KMS-11 (cell line): ENCODE measurements at regions not wholly inside any gene's neighbourhood (a gene's known extent, or its start where the extent isn't known, plus 50 kb on each side); places are given as distances from the start of the nearest gene placed in this dataset.

Experiments used
- H2AFZ ChIP-seq: fragments of 200-600 bp; sonication (generic); 2 replicates; pipeline ENCODE4 v1.6.1; 2016; ENCODE audit warnings: antibody characterized with exemption, mixed run types, low read depth
- H3K27ac ChIP-seq: fragments of 200-600 bp; sonication (generic); 2 replicates; pipeline ENCODE4 v1.6.1; 2016; ENCODE audit warnings: mild to moderate bottlenecking, mixed run types
- H3K27me3 ChIP-seq: fragments of 200-600 bp; sonication (generic); 2 replicates; pipeline ENCODE4 v1.6.1; 2017; ENCODE audit warnings: mild to moderate bottlenecking, low read depth, mixed run types, moderate library complexity; ENCODE audit not compliant: insufficient read depth
- H3K36me3 ChIP-seq: fragments of 200-600 bp; sonication (generic); 2 replicates; pipeline ENCODE4 v1.6.1; 2017; ENCODE audit warnings: mild to moderate bottlenecking, mixed run types; ENCODE audit not compliant: insufficient read depth
- H3K4me1 ChIP-seq: fragments of 200-600 bp; sonication (generic); 2 replicates; pipeline ENCODE4 v1.6.1; 2016; ENCODE audit warnings: mild to moderate bottlenecking, low read depth, mixed run types; ENCODE audit not compliant: poor library complexity, severe bottlenecking
- H3K4me2 ChIP-seq: fragments of 200-600 bp; sonication (generic); 2 replicates; pipeline ENCODE4 v1.7.0; 2016; ENCODE audit warnings: mild to moderate bottlenecking, mixed run types
- H3K4me3 ChIP-seq: fragments of 200-600 bp; sonication (generic); IDR thresholded peaks from 2 replicates; pipeline ENCODE4 v1.6.1; 2017; ENCODE audit warnings: low read depth, low read length, mixed read lengths; ENCODE audit not compliant: insufficient read depth
- H3K79me2 ChIP-seq: fragments of 200-600 bp; sonication (generic); 2 replicates; pipeline ENCODE4 v1.6.1; 2016; ENCODE audit warnings: low read depth, mixed run types; ENCODE audit not compliant: insufficient read depth
- H3K9ac ChIP-seq: fragments of 200-600 bp; sonication (generic); 2 replicates; pipeline ENCODE4 v1.6.1; 2016; ENCODE audit warnings: mild to moderate bottlenecking, mixed run types
- H4K20me1 ChIP-seq: fragments of 200-600 bp; sonication (generic); 2 replicates; pipeline ENCODE4 v1.6.1; 2016; ENCODE audit warnings: mild to moderate bottlenecking, mixed run types; ENCODE audit not compliant: insufficient read depth
- CTCF ChIP-seq: fragments of 200-600 bp; sonication (generic); conservative IDR thresholded peaks from 2 replicates; pipeline ENCODE4 v1.6.1; 2017; ENCODE audit warnings: low read depth, mild to moderate bottlenecking, antibody characterized with exemption, low read length, moderate library complexity, mixed read lengths

DNA sequence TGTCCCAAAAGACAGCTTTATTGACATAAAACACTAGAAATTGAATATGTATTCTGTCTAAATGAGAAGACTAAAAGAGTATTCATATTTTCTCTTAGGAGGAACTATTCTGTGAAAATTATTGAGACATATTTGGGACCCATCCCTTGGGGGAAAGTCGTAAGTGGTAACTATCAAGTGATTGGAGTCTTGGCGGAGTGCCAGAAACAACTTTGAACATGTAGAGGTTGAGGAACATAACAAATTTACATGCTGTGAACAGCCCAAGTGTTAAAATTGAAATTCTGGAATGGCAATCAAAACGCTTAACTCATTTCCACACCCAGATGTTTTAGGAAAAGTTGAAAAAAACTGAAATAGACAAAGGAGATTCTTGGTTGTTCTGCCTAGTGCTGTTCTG lies 1034.6 kb downstream of the NSUN3 start:
- no peaks in the 10 kb centered on the region for H3K36me3 ChIP-seq
- H3K27me3 ChIP-seq, result no peaks in the 10 kb centered on the region
- H2AFZ ChIP-seq, result no peak overlapping the region
- H3K27ac ChIP-seq, result no peak overlapping the region
- no peak overlapping the region for H3K9ac ChIP-seq
- H3K4me1 ChIP-seq, result no peaks in the 10 kb centered on the region
- no peak overlapping the region for H3K4me2 ChIP-seq
- no peaks in the 10 kb centered on the region for H3K79me2 ChIP-seq
- no peak overlapping the region for H3K4me3 ChIP-seq
- H4K20me1 ChIP-seq, result no peaks in the 10 kb centered on the region
- no peak for TF ChIP-seq CTCF

DNA sequence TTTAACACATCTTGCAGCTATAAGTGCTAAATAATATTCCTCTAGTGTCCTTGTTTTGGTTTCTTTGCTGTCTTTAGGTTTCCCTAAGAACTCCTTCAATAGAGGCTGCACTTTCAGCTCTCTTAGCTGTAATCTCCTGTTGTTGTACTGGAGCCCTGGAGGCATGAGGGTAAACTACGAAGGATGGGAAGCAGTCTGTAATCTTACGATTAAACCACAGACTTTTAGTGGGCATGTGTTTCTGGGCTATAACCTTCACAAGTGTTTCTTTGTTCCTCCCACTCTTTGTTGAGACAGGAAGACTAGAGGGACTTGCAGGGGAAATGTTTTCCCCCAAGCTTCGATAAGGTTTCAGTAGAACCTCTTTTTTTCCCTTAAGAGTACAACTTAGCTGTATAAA lies 1058.1 kb downstream of the NSUN3 start:
- Histone ChIP-seq H3K27me3 (no peaks in the 10 kb centered on the region), H2AFZ (no peak overlapping the region), H3K9ac (no peak overlapping the region), H3K27ac (no peak overlapping the region), H3K79me2 (no peaks in the 10 kb centered on the region), H3K4me3 (no peak overlapping the region), H3K4me2 (no peak overlapping the region), H3K4me1 (no peaks in the 10 kb centered on the region), H4K20me1 (no peaks in the 10 kb centered on the region), H3K36me3 (no peaks in the 10 kb centered on the region)
- no peak for TF ChIP-seq CTCF

DNA sequence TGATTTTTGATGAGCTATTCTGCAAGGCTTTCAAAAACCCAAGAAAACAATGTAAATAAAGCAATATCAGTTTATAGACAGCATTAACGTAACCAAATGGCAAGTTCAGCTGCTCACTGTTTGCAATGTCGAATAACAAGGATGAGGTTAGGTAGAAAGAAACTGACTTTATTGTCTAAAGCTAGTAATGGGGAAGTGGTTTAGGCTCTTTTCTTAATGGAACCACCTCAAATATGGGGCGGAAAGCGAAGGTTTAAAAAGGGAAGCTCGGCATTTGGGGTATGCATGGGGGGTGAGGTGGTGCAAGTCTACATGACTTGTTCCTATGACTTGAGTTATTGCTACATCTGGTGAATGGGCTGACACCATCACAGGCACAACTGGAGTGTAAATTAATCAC lies 1060.2 kb downstream of the NSUN3 start:
- Histone ChIP-seq H3K4me2 (no peak overlapping the region), H3K4me1 (no peaks in the 10 kb centered on the region), H4K20me1 (no peaks in the 10 kb centered on the region), H3K27me3 (no peaks in the 10 kb centered on the region), H3K36me3 (no peaks in the 10 kb centered on the region), H2AFZ (no peak overlapping the region), H3K27ac (no peak overlapping the region), H3K9ac (no peak overlapping the region), H3K79me2 (no peaks in the 10 kb centered on the region), H3K4me3 (no peak overlapping the region)
- TF ChIP-seq CTCF, result no peak

- no peaks in the 10 kb centered on the region for H3K79me2 ChIP-seq
- peaks cover 48% of the 10 kb centered on the region for H3K4me1 ChIP-seq
- peak; percentile 41 for TF ChIP-seq CTCF
- no peaks in the 10 kb centered on the region for H3K27me3 ChIP-seq
- H3K4me3 ChIP-seq, result no peak overlapping the region
- peak overlapping the region; percentile 63; the same call in 1 of the 2 replicates for H3K4me2 ChIP-seq
- H3K9ac ChIP-seq, result no peak overlapping the region
- no peaks in the 10 kb centered on the region for H3K36me3 ChIP-seq
- H3K27ac ChIP-seq, result 0 out of 2 replicates have a peak overlapping the region, but pooled peaks have one; percentile 23
- no peaks in the 10 kb centered on the region for H4K20me1 ChIP-seq
- H2AFZ ChIP-seq, result peak overlapping the region; percentile 58
Measured at GRCh38 chr3:95134693-95135413, 1072.0 kb downstream of the NSUN3 start.
